ENCODE measurements at regions not wholly inside any gene's neighbourhood (a gene's known extent, or its start where the extent isn't known, plus 50 kb on each side); places are given as distances from the start of the nearest gene placed in this dataset.

DNA sequence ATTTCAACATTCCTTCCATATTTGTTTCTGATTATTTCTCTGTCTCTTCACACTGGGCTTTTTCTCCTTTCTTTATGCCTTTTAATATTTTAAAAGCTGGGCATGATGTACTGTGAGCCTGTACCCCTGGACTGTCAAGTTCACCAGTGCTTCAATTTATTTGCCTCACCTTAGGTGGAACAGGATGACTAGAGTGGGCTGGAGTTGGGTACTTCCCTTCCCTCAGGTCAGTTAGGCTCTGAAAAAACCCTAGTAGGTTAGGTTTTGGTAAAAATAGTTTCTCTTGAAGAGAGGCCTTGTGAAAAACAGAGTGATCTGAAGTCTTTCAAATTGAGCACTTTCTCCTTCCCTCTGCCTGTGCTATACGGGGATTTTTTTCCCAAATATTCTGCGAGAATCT lies 163.0 kb upstream of the LYPLAL1 start:
- TF ChIP-seq TBL1XR1 (IDR thresholded peaks at IDR 0.05; ENCODE audit: low read length in 2 of 2) = no peak
- TF ChIP-seq, protein P1, sequence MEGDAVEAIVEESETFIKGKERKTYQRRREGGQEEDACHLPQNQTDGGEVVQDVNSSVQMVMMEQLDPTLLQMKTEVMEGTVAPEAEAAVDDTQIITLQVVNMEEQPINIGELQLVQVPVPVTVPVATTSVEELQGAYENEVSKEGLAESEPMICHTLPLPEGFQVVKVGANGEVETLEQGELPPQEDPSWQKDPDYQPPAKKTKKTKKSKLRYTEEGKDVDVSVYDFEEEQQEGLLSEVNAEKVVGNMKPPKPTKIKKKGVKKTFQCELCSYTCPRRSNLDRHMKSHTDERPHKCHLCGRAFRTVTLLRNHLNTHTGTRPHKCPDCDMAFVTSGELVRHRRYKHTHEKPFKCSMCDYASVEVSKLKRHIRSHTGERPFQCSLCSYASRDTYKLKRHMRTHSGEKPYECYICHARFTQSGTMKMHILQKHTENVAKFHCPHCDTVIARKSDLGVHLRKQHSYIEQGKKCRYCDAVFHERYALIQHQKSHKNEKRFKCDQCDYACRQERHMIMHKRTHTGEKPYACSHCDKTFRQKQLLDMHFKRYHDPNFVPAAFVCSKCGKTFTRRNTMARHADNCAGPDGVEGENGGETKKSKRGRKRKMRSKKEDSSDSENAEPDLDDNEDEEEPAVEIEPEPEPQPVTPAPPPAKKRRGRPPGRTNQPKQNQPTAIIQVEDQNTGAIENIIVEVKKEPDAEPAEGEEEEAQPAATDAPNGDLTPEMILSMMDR (IDR thresholded peaks at IDR 0.05 in 2 of 3, conservative IDR thresholded peaks at IDR 0.05 in 1 of 3; ENCODE audit: insufficient read depth in 2 of 3, low read depth in 1 of 3, low read length in 3 of 3) = no peak
- no peak for TF ChIP-seq POU5F1 (IDR thresholded peaks at IDR 0.05; ENCODE audit: borderline replicate concordance, low read depth, low read length, partially characterized antibody)
- TF ChIP-seq CBX2 (IDR thresholded peaks at IDR 0.05; ENCODE audit: insufficient read depth, low read length, poor library complexity, severe bottlenecking) = no peak
- TF ChIP-seq POLR2A (conservative IDR thresholded peaks at IDR 0.05) = no peak
- TF ChIP-seq CEBPG (CRISPR knock-in tag; IDR thresholded peaks at IDR 0.05) = no peak
- no peak for TF ChIP-seq CEBPG (tag; conservative IDR thresholded peaks at IDR 0.05 in 1 of 2, IDR thresholded peaks at IDR 0.05 in 1 of 2)
- no peak for TF ChIP-seq MXI1 (IDR thresholded peaks at IDR 0.05; ENCODE audit: low read depth, low read length)
- no peak for TF ChIP-seq TAF1 (IDR thresholded peaks at IDR 0.05; ENCODE audit: control insufficient read depth, extremely low read depth, insufficient read depth, low read length, severe bottlenecking)
- TF ChIP-seq, protein P2, sequence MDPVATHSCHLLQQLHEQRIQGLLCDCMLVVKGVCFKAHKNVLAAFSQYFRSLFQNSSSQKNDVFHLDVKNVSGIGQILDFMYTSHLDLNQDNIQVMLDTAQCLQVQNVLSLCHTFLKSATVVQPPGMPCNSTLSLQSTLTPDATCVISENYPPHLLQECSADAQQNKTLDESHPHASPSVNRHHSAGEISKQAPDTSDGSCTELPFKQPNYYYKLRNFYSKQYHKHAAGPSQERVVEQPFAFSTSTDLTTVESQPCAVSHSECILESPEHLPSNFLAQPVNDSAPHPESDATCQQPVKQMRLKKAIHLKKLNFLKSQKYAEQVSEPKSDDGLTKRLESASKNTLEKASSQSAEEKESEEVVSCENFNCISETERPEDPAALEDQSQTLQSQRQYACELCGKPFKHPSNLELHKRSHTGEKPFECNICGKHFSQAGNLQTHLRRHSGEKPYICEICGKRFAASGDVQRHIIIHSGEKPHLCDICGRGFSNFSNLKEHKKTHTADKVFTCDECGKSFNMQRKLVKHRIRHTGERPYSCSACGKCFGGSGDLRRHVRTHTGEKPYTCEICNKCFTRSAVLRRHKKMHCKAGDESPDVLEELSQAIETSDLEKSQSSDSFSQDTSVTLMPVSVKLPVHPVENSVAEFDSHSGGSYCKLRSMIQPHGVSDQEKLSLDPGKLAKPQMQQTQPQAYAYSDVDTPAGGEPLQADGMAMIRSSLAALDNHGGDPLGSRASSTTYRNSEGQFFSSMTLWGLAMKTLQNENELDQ (CRISPR knock-in tag; IDR thresholded peaks at IDR 0.05; ENCODE audit: borderline replicate concordance) = no peak
- no peak for TF ChIP-seq DMBX1 (CRISPR knock-in tag; IDR thresholded peaks at IDR 0.05; ENCODE audit: borderline replicate concordance)
- no peak for TF ChIP-seq RAD51 (IDR thresholded peaks at IDR 0.05; ENCODE audit: borderline replicate concordance, low read depth)
- no peak for TF ChIP-seq CREM (IDR thresholded peaks at IDR 0.05; ENCODE audit: low read depth)
- no peak for TF ChIP-seq TARDBP (IDR thresholded peaks at IDR 0.05)
